PC-3 (cell line): ENCODE measurements at regions not wholly inside any gene's neighbourhood (a gene's known extent, or its start where the extent isn't known, plus 50 kb on each side); places are given as distances from the start of the nearest gene placed in this dataset.

ENCODE experiments used
- ATAC-seq: fragments of 200-7000 bp; cut with Tn5 transposase; 2 replicates; pipeline ENCODE4 v1.9.1; 2020; ENCODE audit warnings: mild to moderate bottlenecking, moderate library complexity
- BruUV-seq: library from RNA; stranded (reverse); fragments of 400-500 nt; replicated peaks from 2 replicates; lab custom pipeline; 2021; lab: Mats Ljungman, UMichigan
- CTCF ChIA-PET: fragments of 300-600 bp; sonication (Branson Sonifier 250); formaldehyde crosslinking; loops from one replicate; lab custom pipeline; 2022; ENCODE audit warnings: antibody characterized with exemption; lab: Charles Lee
- POLR2A ChIA-PET: fragments of 300-600 bp; sonication (Branson Sonifier 250); formaldehyde crosslinking; loops from one replicate; lab custom pipeline; 2022; ENCODE audit warnings: antibody characterized with exemption; ENCODE audit not compliant: unreplicated experiment; lab: Charles Lee
- DNase-seq: peaks from one replicate; pipeline ENCODE4 v3.0.0-alpha.2; 2015
- H2AFZ ChIP-seq: fragments of 300-600 bp; sonication (generic); 2 replicates; pipeline ENCODE4 v1.6.0; 2016; ENCODE audit warnings: antibody characterized with exemption, low read length
- H3F3A ChIP-seq: fragments of 300-600 bp; sonication (generic); one replicate; pipeline ENCODE4 v1.6.0; 2017; ENCODE audit warnings: antibody characterized with exemption, low read length, control low read depth, mild to moderate bottlenecking; ENCODE audit not compliant: unreplicated experiment
- H3K27ac ChIP-seq: fragments of 300-600 bp; sonication (generic); 2 replicates; pipeline ENCODE4 v1.5.1; 2016; ENCODE audit warnings: mild to moderate bottlenecking, low read length
- H3K27me3 ChIP-seq: fragments of 300-600 bp; sonication (generic); 2 replicates; pipeline ENCODE4 v1.6.1; 2016; ENCODE audit warnings: low read length, mixed read lengths
- H3K36me3 ChIP-seq: fragments of 300-600 bp; sonication (generic); 2 replicates; pipeline ENCODE4 v1.6.1; 2016; ENCODE audit warnings: low read depth, mixed run types, low read length, mixed read lengths
- H3K4me1 ChIP-seq: fragments of 300-600 bp; sonication (generic); 2 replicates; pipeline ENCODE4 v1.5.1; 2016; ENCODE audit warnings: low read length; ENCODE audit not compliant: insufficient read depth
- H3K4me2 ChIP-seq: fragments of 300-600 bp; sonication (generic); 2 replicates; pipeline ENCODE4 v1.6.0; 2016; ENCODE audit warnings: low read length
- H3K4me3 ChIP-seq: fragments of 300-600 bp; sonication (generic); 2 replicates; pipeline ENCODE4 v1.5.1; 2016; ENCODE audit warnings: mild to moderate bottlenecking, low read length, mixed read lengths
- H3K79me2 ChIP-seq: fragments of 300-600 bp; sonication (generic); 2 replicates; pipeline ENCODE4 v1.6.1; 2017; ENCODE audit warnings: low read length, mixed read lengths
- H3K9ac ChIP-seq: fragments of 300-600 bp; sonication (generic); 2 replicates; pipeline ENCODE4 v1.6.0; 2016; ENCODE audit warnings: mild to moderate bottlenecking, low read length
- H3K9me2 ChIP-seq: fragments of 300-600 bp; sonication (generic); replicated peaks from 2 replicates; pipeline ENCODE4 v1.6.1; 2016; ENCODE audit warnings: mixed run types, low read length, mixed read lengths
- H3K9me3 ChIP-seq: fragments of 300-600 bp; sonication (generic); 2 replicates; pipeline ENCODE4 v1.6.1; 2016; ENCODE audit warnings: low read length, mixed read lengths
- H4K20me1 ChIP-seq: fragments of 300-600 bp; sonication (generic); 2 replicates; pipeline ENCODE4 v1.6.1; 2016; ENCODE audit warnings: low read length, mixed read lengths
- CTCF ChIP-seq: fragments of 300-600 bp; sonication (generic); conservative IDR thresholded peaks from 2 replicates; pipeline ENCODE4 v1.5.1; 2017; ENCODE audit warnings: antibody characterized with exemption, low read depth, mild to moderate bottlenecking, low read length
- EZH2 ChIP-seq: fragments of 300-600 bp; sonication (generic); IDR thresholded peaks from one replicate; pipeline ENCODE4 v1.6.1; 2017; ENCODE audit warnings: antibody characterized with exemption, mild to moderate bottlenecking, low read length; ENCODE audit not compliant: unreplicated experiment
- EZH2phosphoT487 ChIP-seq: fragments of 300-600 bp; sonication (generic); IDR thresholded peaks from 2 replicates; pipeline ENCODE4 v1.6.1; 2018; ENCODE audit warnings: mild to moderate bottlenecking, antibody characterized with exemption, low read length, borderline replicate concordance
- intact Hi-C: fragments of 100-400 bp; cut with micrococcal nuclease; formaldehyde crosslinking; loops from 2 replicates; pipeline ENCODE4 v1.9.0; 2023

- no peaks in the 10 kb centered on the region for H3K27me3 ChIP-seq
- no peaks in the 10 kb centered on the region for H3K36me3 ChIP-seq
- DNase-seq (peak; percentile 31), ATAC-seq (peak; percentile 61)
- no TSS peak for BruUV-seq
- no peaks in the 10 kb centered on the region for H3K79me2 ChIP-seq
- intact Hi-C loops = no loop called here
- no peaks in the 10 kb centered on the region for H4K20me1 ChIP-seq
- CTCF ChIA-PET = no interaction called here
- no peaks in the 10 kb centered on the region for H3K9me3 ChIP-seq
- POLR2A ChIA-PET = no interaction called here
- no peak overlapping the region for H3K27ac ChIP-seq
- TF ChIP-seq EZH2 = no peak
- H3K4me3 ChIP-seq = no peak overlapping the region
- H3K9ac ChIP-seq = no peak overlapping the region
- no peak overlapping the region for H2AFZ ChIP-seq
- no peaks in the 10 kb centered on the region for H3K9me2 ChIP-seq
- H3F3A ChIP-seq = no peaks in the 10 kb centered on the region
- peaks cover 10% of the 10 kb centered on the region; the same call in 1 of the 2 replicates for H3K4me1 ChIP-seq
- no peak overlapping the region for H3K4me2 ChIP-seq
These were observed 857.8 kb upstream of the B3GALT2 start for GRCh38 chr1:194043984-194044755.

- ATAC-seq (no peak), DNase-seq (no peak)
- Histone ChIP-seq H3K36me3 (no peaks in the 10 kb centered on the region), H3K4me2 (no peak overlapping the region), H3F3A (no peaks in the 10 kb centered on the region), H3K9ac (no peak overlapping the region), H3K9me2 (no peaks in the 10 kb centered on the region), H3K9me3 (no peaks in the 10 kb centered on the region), H3K79me2 (no peaks in the 10 kb centered on the region), H4K20me1 (no peaks in the 10 kb centered on the region), H3K27ac (no peak overlapping the region), H3K4me3 (no peak overlapping the region), H3K27me3 (no peaks in the 10 kb centered on the region), H2AFZ (no peak overlapping the region), H3K4me1 (peaks cover 10% of the 10 kb centered on the region; the same call in 1 of the 2 replicates)
- intact Hi-C loops = no loop called here
- CTCF ChIA-PET = no interaction called here
- BruUV-seq = no TSS peak
- POLR2A ChIA-PET = no interaction called here
- TF ChIP-seq EZH2 (no peak), CTCF (no peak), EZH2phosphoT487 (no peak)
These were observed 856.3 kb upstream of the B3GALT2 start for GRCh38 chr1:194042736-194043135.

GRCh38 chr1:194040496-194040895 lies 854.1 kb upstream of the B3GALT2 start:
- H3K4me3 ChIP-seq = no peak overlapping the region
- ATAC-seq (no peak), DNase-seq (no peak)
- H2AFZ ChIP-seq = no peak overlapping the region
- BruUV-seq = no TSS peak
- ChIA-PET POLR2A (no interaction called here), CTCF (no interaction called here)
- H3K36me3 ChIP-seq = no peaks in the 10 kb centered on the region
- no peaks in the 10 kb centered on the region for H4K20me1 ChIP-seq
- peaks cover 6% of the 10 kb centered on the region; the same call in 1 of the 2 replicates for H3K4me1 ChIP-seq
- no peak for TF ChIP-seq EZH2
- TF ChIP-seq EZH2phosphoT487 = no peak
- no peak for TF ChIP-seq CTCF
- intact Hi-C loops = no loop called here
- no peaks in the 10 kb centered on the region for H3F3A ChIP-seq
- no peak overlapping the region for H3K4me2 ChIP-seq
- H3K9me2 ChIP-seq = no peaks in the 10 kb centered on the region
- H3K9me3 ChIP-seq = no peaks in the 10 kb centered on the region
- no peak overlapping the region for H3K27ac ChIP-seq
- H3K9ac ChIP-seq = no peak overlapping the region
- H3K79me2 ChIP-seq = no peaks in the 10 kb centered on the region
- no peaks in the 10 kb centered on the region for H3K27me3 ChIP-seq
